ENCODE measurements at regions not wholly inside any gene's neighbourhood (a gene's known extent, or its start where the extent isn't known, plus 50 kb on each side); places are given as distances from the start of the nearest gene placed in this dataset.

- TF ChIP-seq CTCF (optimal IDR thresholded peaks at IDR 0.05 in 1 of 3, IDR thresholded peaks at IDR 0.05 in 1 of 3, conservative IDR thresholded peaks at IDR 0.05 in 1 of 3; ENCODE audit: extremely low read depth in 1 of 3, insufficient read depth in 2 of 3, low read length in 3 of 3) (no peak), EZH2 (IDR thresholded peaks at IDR 0.05; ENCODE audit: low read length) (no peak)
Observed at GRCh38 chr17:5763595-5764306, 179.4 kb upstream of the NLRP1 start.

Measured in keratinocyte (primary cell).